Stimulated activated CD4-positive, alpha-beta T cell treated with anti-CD3 and anti-CD28 coated beads, Interleukin-4, amount 100 ng/mL, for 4 hours (primary cell): ENCODE measurements at regions not wholly inside any gene's neighbourhood (a gene's known extent, or its start where the extent isn't known, plus 50 kb on each side); places are given as distances from the start of the nearest gene placed in this dataset.
"Not testable (repeated sequence)": the region's sequence is repeated elsewhere in the genome, so short reads cannot be mapped to it uniquely, and the experiment has no call there.

Experiments
- DNase-seq, 2 experiments: peaks; one replicate each; pipeline ENCODE4 v3.0.0-alpha.2; 2020

GRCh38 chr10:80753612-80754011 is 215.9 kb downstream of the SH2D4B start:
- DNase-seq, result no peak

DNA sequence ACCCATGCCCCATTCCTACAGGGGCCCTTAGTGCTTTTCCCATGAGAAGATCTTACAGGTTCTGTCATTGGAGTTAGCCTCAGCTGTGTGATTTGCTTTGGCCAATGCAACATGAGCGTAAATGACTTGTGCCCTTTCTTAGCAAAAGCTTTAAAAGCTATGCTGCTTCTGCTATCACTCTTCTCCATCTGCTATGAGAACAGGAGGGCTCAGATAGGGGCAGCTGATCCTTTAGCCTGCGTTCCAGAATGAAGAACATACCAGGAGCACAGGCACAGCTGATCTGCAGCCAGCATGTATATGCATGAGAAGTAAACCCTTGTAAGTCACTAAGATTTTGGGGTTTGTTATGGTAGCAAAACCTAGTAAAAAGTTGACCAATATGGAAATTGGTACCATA is 218.2 kb downstream of the SH2D4B start:
- DNase-seq, result no peak

GRCh38 chr10:80759693-80760092 is 222.0 kb downstream of the SH2D4B start:
- no peak for DNase-seq

GRCh38 chr10:80760914-80761371 is 223.2 kb downstream of the SH2D4B start:
- no peak for DNase-seq

- no peak for DNase-seq
Observed at GRCh38 chr10:80767963-80768362, 230.3 kb downstream of the SH2D4B start.

- DNase-seq, result no peak
Observed at GRCh38 chr10:80769700-80770160, 232.0 kb downstream of the SH2D4B start.

GRCh38 chr10:80770239-80770638 is 232.5 kb downstream of the SH2D4B start:
- DNase-seq, result no peak

- DNase-seq, result no peak
Observed at GRCh38 chr10:80771285-80771684, 233.6 kb downstream of the SH2D4B start.

DNA sequence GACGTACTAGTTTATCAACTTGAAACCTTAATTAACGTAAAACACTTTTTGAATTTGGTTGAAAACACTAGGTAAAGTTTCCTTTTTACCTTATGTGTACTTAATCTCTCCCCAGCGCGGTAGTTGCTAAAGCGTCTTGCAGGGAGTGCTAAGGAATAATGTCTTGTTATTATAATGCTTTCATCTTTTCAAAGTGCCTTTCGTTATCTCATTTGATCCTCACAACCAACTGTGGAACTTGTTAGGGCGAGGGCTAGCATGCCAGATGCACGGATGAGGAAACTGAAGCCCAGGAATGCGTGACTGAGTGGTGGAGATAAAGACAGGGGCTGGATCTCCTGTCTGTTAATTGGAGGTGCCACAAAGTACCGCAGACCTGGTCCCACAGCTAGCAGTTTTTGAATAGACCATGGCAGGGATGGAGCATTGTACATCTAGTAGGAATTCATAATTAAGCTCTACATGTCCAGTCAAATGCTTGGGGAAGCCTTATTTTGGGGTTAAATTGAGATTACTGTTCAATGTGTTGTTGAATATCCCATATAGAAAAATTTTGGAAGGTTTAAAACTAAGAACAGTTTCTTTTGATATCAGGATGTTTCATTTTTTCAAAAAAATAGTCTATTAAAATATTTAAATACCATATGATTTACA is 234.3 kb downstream of the SH2D4B start:
- DNase-seq, result no peak

GRCh38 chr10:80772596-80772995 is 234.9 kb downstream of the SH2D4B start:
- no peak for DNase-seq

DNA sequence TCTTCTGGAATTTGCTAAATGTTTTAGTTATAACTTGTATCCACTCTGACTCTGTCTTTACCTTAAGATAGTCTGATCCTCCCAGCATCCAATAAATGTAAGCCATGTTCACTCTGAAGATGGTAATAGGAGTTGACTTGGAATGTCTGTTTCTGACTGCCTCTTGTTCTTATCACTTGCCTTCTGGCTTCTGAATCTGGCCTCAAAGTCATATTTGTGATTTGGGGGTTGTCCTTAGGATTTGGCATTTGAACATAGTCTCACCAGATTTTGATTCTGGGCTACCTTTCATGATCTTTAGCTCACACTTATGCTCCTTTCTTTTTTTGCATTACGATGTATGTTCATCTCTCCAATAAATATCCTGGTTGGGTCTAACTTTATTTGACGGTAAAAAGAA is 247.0 kb downstream of the SH2D4B start:
- no peak for DNase-seq

GRCh38 chr10:80786322-80786721 is 248.6 kb downstream of the SH2D4B start:
- no peak for DNase-seq

GRCh38 chr10:80787952-80788351 is 250.2 kb downstream of the SH2D4B start:
- no peak for DNase-seq

DNA sequence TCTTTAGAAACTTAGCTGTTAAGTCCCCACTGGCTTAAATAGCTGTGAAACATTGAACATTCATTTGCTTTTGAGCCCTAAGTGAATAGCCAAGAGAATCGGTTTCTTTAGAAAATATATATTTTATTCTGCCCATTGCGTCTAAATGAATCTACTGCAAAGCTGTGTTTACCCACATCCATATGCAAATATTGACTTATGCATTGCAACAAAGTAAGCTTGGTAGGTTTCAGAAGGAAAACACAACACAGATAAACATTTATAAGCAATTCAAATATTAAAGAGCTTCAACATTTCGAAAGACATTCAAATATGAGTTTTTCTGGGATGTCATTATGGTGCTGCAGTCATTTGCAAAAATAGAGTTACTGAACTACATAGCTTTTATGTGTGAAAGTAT is 257.3 kb downstream of the SH2D4B start:
- no peak for DNase-seq

DNA sequence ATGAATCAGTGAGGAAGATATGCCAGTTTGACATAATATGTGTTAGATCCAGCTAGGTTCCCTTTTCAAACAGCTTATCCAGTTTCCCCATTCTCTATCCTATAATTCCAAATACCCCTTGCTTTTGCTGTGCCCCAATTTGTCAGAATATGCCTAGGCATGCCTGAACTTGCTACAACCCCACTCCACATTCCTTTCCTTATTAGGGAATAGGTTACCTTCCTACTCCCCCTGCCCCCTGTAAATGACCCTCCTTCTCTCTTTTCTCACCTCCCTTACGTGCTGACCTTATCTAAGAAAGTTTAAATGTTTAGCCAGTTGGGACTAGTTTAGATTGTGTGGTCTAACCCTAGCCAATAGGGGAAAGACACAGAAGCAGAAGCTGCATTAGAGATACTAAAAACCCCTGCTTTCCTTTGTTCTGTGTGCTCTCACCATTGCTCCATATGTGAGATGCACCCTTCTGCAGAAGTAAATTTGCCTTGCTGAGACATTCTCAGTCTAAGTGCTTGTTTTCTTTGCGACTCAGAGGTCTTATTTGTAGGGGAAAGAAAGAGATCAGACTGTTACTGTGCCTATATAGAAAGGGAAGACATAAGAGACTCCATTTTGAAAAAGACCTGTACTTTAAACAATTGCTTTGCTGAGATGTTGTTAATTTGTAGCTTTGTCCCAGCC is 267.8 kb downstream of the SH2D4B start:
- DNase-seq, result no peak

- DNase-seq, result no peak
Observed at GRCh38 chr10:80814147-80814652, 276.5 kb downstream of the SH2D4B start.

DNA sequence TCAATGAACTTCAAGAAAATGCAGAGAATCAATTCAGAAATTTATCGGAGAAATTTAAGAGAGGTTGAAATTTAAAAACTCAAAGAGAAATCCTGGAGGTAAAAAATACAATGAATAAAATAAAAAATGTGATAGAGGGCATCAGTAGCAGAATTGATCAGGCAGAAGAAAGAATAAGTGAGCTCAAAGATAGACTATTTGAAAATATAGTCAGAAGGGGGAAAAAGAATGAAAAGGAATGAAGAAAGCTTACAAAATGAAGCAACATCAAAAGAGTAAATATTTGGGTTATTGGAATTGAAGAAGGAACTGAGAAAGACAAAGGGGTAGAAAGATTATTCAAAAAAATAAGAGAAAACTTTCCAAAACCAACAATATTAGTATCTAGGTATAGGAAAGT is 291.4 kb downstream of the SH2D4B start:
- DNase-seq, result no peak

GRCh38 chr10:80829562-80829961 is 291.9 kb downstream of the SH2D4B start:
- no peak for DNase-seq

DNA sequence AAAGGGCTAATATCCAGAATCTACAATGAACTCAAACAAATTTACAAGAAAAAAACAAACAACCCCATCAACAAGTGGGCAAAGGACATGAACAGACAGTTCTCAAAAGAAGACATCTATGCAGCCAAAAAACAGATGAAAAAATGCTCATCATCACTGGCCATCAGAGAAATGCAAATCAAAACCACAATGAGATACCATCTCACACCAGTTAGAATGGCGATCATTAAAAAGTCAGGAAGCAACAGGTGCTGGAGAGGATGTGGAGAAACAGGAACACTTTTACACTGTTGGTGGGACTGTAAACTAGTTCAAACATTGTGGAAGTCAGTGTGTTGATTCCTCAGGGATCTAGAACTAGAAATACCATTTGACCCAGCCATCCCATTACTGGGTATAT is 295.0 kb downstream of the SH2D4B start:
- not testable (repeated sequence) for DNase-seq

DNA sequence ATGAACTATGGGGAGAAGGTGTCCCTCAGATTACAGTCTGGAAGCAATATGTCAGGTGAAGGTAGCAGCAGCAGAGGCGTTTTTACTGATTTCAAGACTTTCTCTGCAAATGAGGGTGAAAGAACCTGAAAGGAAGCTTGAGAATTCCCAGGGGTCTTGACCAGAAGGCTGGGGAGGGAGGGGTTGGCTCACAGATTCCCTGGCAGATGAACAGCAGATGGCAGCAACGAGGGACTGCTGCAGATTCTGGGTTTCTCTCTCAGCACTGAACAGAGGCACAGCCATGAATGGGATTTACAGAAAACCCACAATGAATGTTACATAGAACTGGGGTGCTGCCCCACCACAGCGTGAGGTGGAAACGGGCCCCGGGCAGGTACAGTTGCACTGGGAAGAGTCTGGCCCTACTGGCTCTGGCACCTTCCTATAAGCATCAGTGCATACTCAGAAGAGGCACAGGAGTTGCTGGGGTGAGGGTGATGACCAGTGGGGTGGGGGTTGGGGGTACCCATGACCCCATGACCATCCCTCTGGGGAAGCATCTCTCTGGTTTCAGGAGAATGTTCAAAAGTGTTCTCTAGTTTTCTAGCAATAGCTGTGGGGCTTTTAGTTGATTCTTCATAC is 317.8 kb downstream of the SH2D4B start:
- DNase-seq, result no peak

GRCh38 chr10:80856186-80856585 is 318.5 kb downstream of the SH2D4B start:
- no peak for DNase-seq

DNA sequence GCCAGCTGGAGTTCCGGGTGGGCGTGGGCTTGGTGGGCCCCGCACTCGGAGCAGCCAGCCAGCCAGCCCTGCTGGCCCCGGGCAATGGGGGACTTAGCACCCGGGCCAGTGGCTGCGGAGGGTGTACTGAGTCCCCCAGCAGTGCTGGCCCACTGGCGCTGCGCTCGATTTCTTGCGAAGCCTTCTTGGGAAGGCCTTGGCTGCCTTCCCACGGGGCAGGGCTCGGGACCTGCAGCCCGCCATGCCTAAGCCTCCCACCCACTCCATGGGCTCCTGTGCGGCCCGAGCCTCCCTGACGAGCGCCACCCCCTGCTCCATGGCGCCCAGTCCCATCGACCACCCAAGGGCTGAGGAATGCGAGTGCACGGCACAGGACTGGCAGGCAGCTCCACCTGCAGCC is 321.6 kb downstream of the SH2D4B start:
- DNase-seq, result not testable (repeated sequence)

- no peak for DNase-seq
Observed at GRCh38 chr10:80860719-80861118, 323.0 kb downstream of the SH2D4B start.

- no peak for DNase-seq
Observed at GRCh38 chr10:80861882-80862281, 324.2 kb downstream of the SH2D4B start.
